Erythroblast (primary cell): ENCODE measurements at regions not wholly inside any gene's neighbourhood (a gene's known extent, or its start where the extent isn't known, plus 50 kb on each side); places are given as distances from the start of the nearest gene placed in this dataset.

Experiments used
- GATA1 ChIP-seq: IDR thresholded peaks from 2 replicates; pipeline ENCODE4 v1.6.1; 2011; ENCODE audit warnings: low read depth, mild to moderate bottlenecking, control low read depth, low read length, moderate library complexity
- POLR2A ChIP-seq: IDR thresholded peaks from 2 replicates; pipeline ENCODE4 v1.6.1; 2011; ENCODE audit warnings: mild to moderate bottlenecking, low read length

DNA sequence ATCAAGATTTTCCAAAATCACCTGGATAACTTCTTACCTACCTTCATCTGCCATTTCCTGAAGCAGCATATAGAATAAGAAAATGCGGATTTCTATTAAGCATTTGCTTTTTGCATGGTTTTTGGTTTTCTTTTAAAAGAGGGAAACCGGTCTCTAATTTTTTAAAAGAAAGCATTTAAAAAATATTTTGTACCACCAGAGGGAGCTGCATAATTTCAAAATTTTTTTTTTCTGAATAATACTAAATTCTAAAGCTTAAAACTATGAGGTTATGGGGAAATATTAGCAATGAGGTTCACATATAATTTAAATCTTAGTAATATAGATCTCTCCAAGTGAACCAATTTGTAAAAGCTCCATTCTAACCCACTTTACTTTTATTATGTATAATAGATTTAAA, 137.7 kb upstream of the TENT5D start:
- TF ChIP-seq POLR2A (no peak), GATA1 (no peak)
